Lower lobe of right lung (tissue), 2 donors: ENCODE measurements at regions not wholly inside any gene's neighbourhood (a gene's known extent, or its start where the extent isn't known, plus 50 kb on each side); places are given as distances from the start of the nearest gene placed in this dataset.

ENCODE experiments used
- ATAC-seq, 2 donors: fragments of 200-7000 bp; cut with Tn5 transposase; one replicate each; pipeline ENCODE4 v1.9.1; 2020 to 2022; ENCODE audit warnings: mild to moderate bottlenecking in 2 of 2, moderate library complexity in 2 of 2
- DNase-seq: peaks from one replicate; pipeline ENCODE4 v3.0.0-alpha.2; 2020
- H3K27ac ChIP-seq: fragments of 200-600 bp; one replicate; pipeline ENCODE4 v1.8.0; 2022
- H3K27me3 ChIP-seq: fragments of 200-600 bp; one replicate; pipeline ENCODE4 v1.8.0; 2022; ENCODE audit warnings: low read depth
- H3K36me3 ChIP-seq: fragments of 200-600 bp; one replicate; pipeline ENCODE4 v1.8.0; 2022; ENCODE audit warnings: mild to moderate bottlenecking
- H3K4me1 ChIP-seq: fragments of 200-600 bp; one replicate; pipeline ENCODE4 v1.8.0; 2022
- H3K4me3 ChIP-seq: fragments of 200-600 bp; one replicate; pipeline ENCODE4 v1.8.0; 2022; ENCODE audit warnings: mild to moderate bottlenecking
- H3K9me3 ChIP-seq: fragments of 200-600 bp; one replicate; pipeline ENCODE4 v1.8.0; 2022
- intact Hi-C: fragments of 100-400 bp; cut with DNase I; formaldehyde crosslinking; loops from one replicate; pipeline ENCODE4 v1.11.0; 2022
- TF ChIP-seq, protein P1 (sequence below): fragments of 200-600 bp; IDR thresholded peaks from one replicate; pipeline ENCODE4 v1.8.0; 2022; ENCODE audit warnings: antibody characterized with exemption, mild to moderate bottlenecking
- donor health status: DM: no; HTN: yes; CAD: no; lungs with severe emphysema.

DNA sequence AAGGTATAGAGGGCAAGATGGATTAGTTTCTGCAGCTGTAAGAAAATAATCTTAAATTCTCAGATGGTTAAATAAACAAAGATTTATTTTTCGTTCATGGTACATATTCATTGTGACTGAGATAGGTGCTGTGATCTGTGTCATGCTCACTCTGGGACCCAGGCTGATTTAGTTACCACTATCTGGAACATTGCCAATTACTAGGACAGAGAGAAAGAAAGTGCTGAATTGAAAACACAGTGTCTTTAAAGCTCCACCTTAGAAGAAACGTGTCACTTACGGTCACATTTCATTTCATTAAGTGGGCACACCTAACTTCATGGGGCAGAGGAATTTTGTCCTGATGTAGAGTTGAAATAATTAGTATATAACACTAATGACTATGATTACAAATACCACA is 430.0 kb downstream of the CCDC91 start:
- H3K4me3 ChIP-seq = no peak overlapping the region
- DNase-seq (no peak), ATAC-seq (no peak)
- TF ChIP-seq, protein P1, sequence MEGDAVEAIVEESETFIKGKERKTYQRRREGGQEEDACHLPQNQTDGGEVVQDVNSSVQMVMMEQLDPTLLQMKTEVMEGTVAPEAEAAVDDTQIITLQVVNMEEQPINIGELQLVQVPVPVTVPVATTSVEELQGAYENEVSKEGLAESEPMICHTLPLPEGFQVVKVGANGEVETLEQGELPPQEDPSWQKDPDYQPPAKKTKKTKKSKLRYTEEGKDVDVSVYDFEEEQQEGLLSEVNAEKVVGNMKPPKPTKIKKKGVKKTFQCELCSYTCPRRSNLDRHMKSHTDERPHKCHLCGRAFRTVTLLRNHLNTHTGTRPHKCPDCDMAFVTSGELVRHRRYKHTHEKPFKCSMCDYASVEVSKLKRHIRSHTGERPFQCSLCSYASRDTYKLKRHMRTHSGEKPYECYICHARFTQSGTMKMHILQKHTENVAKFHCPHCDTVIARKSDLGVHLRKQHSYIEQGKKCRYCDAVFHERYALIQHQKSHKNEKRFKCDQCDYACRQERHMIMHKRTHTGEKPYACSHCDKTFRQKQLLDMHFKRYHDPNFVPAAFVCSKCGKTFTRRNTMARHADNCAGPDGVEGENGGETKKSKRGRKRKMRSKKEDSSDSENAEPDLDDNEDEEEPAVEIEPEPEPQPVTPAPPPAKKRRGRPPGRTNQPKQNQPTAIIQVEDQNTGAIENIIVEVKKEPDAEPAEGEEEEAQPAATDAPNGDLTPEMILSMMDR = no peak
- no peaks in the 10 kb centered on the region for H3K4me1 ChIP-seq
- intact Hi-C loops = no loop called here
- no peaks in the 10 kb centered on the region for H3K9me3 ChIP-seq
- no peaks in the 10 kb centered on the region for H3K36me3 ChIP-seq
- H3K27ac ChIP-seq = no peak overlapping the region
- H3K27me3 ChIP-seq = no peaks in the 10 kb centered on the region

DNA sequence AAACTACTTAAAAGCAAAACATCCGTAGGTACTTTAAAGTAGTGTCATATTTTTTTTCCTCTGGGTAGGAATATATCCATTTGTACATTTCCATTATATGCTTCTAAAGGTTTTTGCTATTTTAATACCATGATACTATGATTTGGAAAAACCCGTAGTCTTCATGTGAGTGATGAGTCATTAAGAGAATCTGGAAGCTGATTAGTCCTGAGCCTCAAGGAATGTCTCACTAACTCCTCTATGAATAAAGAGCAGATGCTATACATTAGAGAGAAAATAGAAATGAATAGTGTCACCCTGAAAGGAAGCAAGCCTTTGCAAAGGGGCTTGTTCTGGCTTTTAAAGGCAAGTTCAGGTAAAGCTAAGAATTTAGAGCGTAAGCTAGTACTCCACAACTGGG is 432.1 kb downstream of the CCDC91 start:
- ATAC-seq (no peak), DNase-seq (no peak)
- Histone ChIP-seq H3K36me3 (no peaks in the 10 kb centered on the region), H3K9me3 (no peaks in the 10 kb centered on the region), H3K4me3 (no peak overlapping the region), H3K4me1 (no peaks in the 10 kb centered on the region), H3K27me3 (no peaks in the 10 kb centered on the region), H3K27ac (no peak overlapping the region)
- intact Hi-C loops = no loop called here
- TF ChIP-seq, protein P1 = no peak

DNA sequence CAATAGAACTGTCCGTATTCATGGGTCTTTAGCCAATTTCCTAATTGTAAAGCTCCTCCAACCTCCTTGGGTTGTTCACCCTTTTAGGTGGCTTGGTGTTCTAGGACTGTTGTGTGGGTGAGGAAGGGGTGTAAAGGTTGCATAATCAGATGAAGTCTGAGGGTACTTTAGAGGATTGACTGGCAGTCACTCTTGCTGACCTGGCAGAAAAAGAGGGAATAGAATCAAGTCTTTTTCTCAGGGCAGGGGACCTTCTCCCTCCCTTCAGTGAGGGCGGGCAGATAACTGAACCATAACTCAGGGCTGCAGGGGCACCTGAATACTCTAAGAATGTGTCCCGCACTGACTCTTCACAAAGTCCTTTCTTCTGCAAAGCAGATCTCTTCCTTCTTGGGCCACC is 436.2 kb downstream of the CCDC91 start:
- Histone ChIP-seq H3K4me3 (no peak overlapping the region), H3K27me3 (no peaks in the 10 kb centered on the region), H3K27ac (no peak overlapping the region), H3K4me1 (no peaks in the 10 kb centered on the region), H3K36me3 (no peaks in the 10 kb centered on the region), H3K9me3 (no peaks in the 10 kb centered on the region)
- TF ChIP-seq, protein P1 = no peak
- DNase-seq (no peak), ATAC-seq (no peak)
- intact Hi-C loops = no loop called here

DNA sequence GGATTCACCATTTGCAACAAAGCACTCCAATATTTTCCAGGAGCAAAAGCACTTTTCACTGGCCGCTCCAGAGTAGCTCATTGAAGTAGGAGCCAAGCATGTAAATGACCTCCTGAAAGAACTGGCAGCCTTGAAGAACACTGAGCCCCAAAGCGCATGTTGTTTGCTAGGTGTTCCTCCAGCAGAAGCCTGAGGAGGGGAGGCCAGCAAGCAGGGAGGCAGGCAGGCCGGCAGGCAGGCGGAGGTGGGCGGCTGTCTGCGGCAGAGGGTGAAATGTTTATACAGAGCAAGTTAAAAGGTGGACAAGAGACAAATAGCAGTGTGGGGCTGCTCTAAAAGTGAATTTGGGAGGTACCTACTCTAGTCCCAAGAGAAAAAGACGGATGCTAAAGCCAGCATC is 439.4 kb downstream of the CCDC91 start:
- TF ChIP-seq, protein P1 = no peak
- no peak for DNase-seq
- ATAC-seq = no peak

DNA sequence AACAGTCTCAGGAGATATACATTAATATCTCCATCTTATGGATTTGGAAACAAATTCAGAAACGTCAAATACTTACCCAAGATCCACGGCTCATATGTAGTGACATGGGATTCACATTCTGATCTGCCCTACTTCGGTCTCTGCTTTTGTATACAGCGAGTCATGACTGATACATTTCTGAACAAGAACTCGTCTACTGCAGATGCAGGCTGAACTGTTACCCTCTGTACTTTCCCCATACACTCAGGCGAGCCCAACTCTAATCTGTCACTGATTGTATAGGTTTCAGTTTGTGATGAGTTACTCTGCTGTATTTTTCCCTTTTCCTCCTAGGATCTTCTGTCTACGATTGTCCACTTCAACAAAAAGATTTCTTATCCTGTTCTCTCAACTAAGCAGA is 441.6 kb downstream of the CCDC91 start:
- no peak for ATAC-seq

More for the DNA sequence above, 439.4 kb downstream of the CCDC91 start:
- Histone ChIP-seq H3K9me3 (no peaks in the 10 kb centered on the region), H3K27me3 (no peaks in the 10 kb centered on the region), H3K4me1 (no peaks in the 10 kb centered on the region), H3K36me3 (no peaks in the 10 kb centered on the region), H3K4me3 (no peak overlapping the region), H3K27ac (no peak overlapping the region)
- intact Hi-C loops = no loop called here

More for the DNA sequence above, 441.6 kb downstream of the CCDC91 start:
- TF ChIP-seq, protein P1 = no peak
- Histone ChIP-seq H3K4me3 (no peak overlapping the region), H3K27me3 (no peaks in the 10 kb centered on the region), H3K27ac (no peak overlapping the region), H3K36me3 (no peaks in the 10 kb centered on the region), H3K9me3 (no peaks in the 10 kb centered on the region), H3K4me1 (no peaks in the 10 kb centered on the region)
- no peak for DNase-seq
- intact Hi-C loops = no loop called here
